Renal cortical epithelial cell (primary cell): ENCODE measurements at regions not wholly inside any gene's neighbourhood (a gene's known extent, or its start where the extent isn't known, plus 50 kb on each side); places are given as distances from the start of the nearest gene placed in this dataset.
A peak's percentile ranks its signal among the peaks of the same experiment; 100 is the strongest.

Source experiments
- DNase-seq: peaks from one replicate; pipeline ENCODE4 v3.0.0-alpha.2; 2011; ENCODE audit warnings: low read depth

DNA sequence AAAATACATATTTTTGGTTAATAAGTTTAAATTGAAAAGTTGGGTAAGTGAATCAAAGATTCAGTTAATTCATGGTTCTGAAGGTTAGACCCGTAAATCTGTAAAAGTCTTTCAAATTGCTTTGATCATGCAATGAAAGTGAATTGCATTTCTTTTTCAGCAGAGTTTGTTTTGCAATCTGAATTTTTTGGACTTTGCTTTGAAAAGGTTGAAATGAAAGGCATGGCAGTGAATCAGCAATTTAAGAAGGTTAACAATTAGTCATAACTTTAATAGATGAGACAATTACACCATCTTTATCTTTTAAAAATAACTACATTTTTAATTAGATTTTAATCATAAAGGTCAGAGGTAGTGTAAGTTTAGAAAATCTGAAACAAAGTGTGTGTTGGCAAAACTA is 310.9 kb upstream of the KCNJ16 start:
- DNase-seq, result peak; percentile 50

DNA sequence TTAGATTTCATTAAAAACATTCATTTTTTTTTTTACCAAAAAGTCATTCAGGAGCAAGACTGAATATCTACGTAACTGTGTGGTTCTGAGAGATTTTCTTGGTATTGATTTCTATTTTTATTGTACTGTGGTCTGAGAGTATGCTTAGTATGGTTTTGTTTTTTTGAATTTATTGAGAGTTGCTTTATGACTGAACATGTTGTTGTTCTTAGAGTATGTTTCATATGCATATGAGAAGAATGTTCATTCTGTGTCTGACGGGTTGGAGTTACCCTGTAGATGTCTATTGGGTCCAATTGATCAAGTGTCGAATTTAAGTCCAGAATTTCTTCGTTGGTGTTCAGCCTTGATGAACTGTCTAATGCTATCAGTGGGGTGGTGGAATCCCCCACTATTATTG is 306.0 kb upstream of the KCNJ16 start:
- no peak for DNase-seq

GRCh38 chr17:69773081-69773480 is 301.9 kb upstream of the KCNJ16 start:
- DNase-seq, result peak; percentile 32

DNA sequence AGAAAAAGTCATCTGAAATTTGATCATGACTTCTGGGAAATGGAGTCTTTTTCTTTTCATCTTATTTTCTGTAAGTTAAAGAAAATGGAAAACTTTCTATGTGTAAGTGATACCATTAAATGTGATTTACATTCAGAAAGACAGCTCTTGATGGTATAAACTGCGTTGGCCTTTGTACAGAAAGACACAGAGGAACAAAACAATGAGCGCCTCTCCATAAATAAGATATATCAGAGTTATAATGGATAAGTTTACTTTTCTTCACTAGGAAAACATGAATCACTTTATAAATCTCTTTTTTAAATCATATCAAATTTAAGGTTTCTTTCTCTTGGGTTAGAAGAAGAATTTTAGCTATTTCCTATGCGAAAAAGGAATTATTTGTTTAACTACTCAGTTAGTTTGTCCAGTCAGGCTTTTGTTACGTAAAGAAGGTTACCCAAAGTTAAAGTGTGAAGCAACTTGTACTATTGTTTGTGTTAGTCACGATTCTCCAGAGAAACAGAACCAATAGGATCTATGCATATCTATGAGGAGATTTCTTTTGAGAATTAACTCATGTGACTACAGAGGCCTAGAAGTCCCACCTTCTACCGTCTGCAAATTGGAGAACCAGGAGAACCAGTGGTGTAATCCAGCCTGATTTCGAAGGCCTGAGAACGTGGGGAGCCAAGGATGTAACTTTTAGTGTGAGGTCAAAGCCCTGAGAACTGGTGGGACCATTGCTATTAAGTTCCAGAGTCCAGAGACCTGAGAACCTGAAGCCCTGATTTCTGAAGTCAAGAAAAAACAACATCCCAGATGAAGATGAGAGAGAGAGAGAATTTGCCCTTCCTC is 295.4 kb upstream of the KCNJ16 start:
- DNase-seq, result no peak

DNA sequence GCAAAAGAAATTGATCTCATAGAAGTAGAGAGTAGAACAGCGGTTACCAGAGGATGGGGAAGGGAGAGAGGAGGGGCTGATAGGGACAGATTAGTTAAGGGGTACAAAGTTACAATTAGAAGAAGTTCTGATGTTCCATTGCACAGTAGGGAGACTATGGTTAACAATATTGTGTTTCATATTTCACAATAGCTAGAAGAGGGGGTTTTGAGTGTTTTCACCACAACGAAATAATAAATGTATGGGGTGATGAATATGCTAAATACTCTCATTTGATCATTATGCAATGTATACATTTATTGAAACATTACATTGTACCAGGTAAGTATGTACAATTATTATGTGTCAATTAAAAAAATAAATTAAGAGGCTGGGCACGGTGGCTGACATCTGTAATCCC is 291.2 kb upstream of the KCNJ16 start:
- DNase-seq, result no peak

GRCh38 chr17:69788957-69789356 is 286.1 kb upstream of the KCNJ16 start:
- no peak for DNase-seq

- no peak for DNase-seq
These were observed 278.9 kb upstream of the KCNJ16 start for GRCh38 chr17:69796078-69796477.

GRCh38 chr17:69800870-69801269 is 274.2 kb upstream of the KCNJ16 start:
- DNase-seq, result no peak

DNA sequence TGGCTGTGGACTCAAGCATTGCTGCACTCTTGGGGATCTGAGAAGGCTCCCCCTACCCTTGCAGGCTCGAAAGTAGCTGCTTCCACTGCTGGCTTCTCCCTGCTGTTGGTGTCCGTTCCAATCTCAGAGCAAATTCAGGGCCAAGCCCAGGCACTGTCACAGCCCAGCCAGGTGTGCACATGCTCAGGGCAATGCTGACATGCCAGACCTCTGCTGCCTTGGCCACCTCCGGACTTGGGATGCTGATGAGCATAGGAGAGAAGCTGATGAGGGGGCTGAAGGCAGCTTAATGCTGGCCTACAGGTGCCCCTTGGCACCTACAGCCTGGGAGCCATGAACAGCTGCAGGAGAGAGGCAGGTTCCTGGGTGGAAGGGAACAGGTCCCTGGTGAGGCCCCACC is 273.7 kb upstream of the KCNJ16 start:
- DNase-seq, result no peak

DNA sequence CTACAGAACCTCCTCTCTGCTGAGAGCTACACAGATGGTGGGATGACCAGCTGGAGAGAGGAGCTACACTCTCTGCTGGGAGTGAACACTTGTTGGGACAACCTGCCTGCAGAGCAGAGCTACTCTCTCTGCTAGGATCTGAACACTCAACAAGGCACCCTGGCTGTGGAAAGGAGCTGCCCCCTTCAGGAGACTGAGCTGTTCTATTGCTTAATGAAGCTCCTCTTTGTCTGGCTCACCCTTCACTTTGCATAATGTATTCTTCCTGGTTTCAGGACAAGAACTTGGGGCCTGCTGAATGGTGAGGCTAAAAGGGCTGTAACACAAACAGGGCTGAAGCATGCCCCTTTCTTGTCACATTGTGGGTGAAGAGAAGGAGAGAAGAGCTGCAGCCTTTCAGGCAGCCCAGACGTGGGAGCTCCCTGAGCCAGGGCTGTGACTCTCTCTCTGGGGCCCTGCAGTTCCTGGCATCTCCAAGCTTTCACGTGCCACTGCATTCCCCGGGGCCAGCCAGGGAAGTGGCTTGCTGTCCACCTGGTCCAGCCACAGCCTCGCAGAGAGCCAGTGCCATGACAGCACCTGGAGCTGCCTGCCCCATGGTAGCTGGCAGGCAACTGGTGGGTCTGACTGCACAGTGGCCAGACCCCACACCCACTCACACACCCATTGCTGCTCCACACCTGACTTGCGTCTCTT is 272.8 kb upstream of the KCNJ16 start:
- DNase-seq, result no peak

GRCh38 chr17:69809331-69809730 is 265.7 kb upstream of the KCNJ16 start:
- DNase-seq, result no peak

GRCh38 chr17:69810326-69810965 is 264.6 kb upstream of the KCNJ16 start:
- DNase-seq, result peak; percentile 75

- peak; percentile 60 for DNase-seq
These were observed 262.7 kb upstream of the KCNJ16 start for GRCh38 chr17:69812240-69812837.

DNA sequence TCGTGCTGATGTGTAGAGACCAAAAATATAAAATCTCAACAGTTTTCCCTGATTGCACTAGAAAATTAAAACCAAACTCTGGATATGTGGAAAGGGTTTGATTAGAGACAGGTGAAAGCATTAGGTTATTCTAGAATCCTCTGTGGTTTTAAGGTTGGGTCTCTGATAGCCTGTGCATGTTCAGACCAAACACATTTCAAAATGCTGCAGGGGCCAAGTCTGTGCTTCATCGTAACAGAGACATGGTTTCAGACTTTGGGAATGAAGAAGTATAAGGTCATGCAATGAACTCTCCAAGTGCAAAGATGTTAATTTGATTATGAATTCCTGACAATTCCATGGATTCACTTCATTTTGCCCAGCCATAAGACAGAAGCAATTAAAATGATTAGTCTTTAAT is 261.0 kb upstream of the KCNJ16 start:
- DNase-seq, result no peak

- no peak for DNase-seq
These were observed 259.6 kb upstream of the KCNJ16 start for GRCh38 chr17:69815406-69815805.

DNA sequence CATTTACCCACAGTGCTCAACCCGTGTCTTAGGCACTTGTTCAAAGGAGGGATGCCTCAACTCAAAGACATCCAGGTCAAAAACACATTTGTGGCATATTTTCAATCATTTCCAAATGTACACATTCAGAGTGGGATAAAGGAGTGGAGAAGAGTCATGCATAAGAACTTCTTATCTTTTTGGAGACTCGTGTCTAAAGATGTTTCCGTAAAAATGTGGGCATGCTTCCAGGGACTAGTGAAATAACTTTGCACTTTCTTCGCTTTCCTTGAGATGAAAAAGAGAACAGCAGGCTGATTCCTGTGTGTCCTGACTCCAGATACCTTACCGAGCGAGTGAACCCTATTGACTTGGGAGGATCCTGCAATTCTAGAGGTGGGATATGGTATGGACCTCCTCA is 256.6 kb upstream of the KCNJ16 start:
- DNase-seq, result no peak

GRCh38 chr17:69819316-69820087 is 255.5 kb upstream of the KCNJ16 start:
- peak; percentile 50 for DNase-seq

DNA sequence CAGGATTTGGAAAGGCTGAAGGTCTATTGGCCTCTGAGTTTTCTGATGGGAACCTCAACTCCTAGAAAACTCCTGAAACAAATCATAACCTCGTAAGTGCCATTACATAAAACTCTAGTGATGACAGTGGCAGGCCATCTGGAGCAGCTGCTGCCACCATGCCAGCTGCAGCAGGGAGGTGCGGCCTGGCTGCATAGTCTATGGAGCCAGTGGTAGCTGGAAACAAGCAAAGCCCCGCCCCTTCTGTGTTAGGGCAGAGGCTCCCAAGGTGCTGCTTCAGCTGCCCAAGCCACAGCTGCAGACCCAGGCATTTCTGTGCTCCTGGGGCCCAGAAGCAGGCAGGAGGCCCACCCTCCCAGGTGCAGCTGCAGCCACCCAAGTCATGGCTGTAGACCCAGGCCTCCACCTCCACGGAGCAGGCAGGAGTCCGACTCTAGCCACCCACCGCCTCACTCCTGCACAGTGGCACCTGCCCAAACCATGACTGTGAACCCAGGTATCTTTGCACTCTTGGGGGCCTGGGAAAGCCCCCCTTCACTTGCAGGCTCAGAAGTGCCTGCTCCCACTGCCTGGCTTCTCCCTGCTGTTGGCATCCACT is 254.1 kb upstream of the KCNJ16 start:
- DNase-seq, result no peak

- DNase-seq, result no peak
These were observed 252.6 kb upstream of the KCNJ16 start for GRCh38 chr17:69822314-69822875.

- DNase-seq, result peak; percentile 61
These were observed 246.9 kb upstream of the KCNJ16 start for GRCh38 chr17:69828087-69828486.

DNA sequence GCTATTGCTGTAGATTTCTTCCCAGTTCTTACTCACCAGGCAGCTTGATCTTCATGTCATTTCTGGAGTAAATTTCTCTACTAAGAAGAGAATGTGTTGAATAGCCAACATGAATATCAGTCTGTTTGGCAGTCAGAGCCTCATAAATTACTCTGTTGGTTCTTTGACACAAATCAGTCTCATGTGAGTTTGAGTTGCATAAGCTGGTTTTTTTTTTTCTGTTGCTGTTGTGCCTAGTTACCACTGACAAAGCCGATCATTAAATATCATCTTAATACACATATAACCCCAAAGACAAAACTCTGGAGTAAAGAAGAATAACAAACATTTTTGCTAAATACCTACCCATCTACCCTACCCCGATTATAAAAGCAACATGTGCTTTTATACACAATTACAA is 240.5 kb upstream of the KCNJ16 start:
- DNase-seq, result no peak
